ENCODE measurements at regions not wholly inside any gene's neighbourhood (a gene's known extent, or its start where the extent isn't known, plus 50 kb on each side); places are given as distances from the start of the nearest gene placed in this dataset.

DNA sequence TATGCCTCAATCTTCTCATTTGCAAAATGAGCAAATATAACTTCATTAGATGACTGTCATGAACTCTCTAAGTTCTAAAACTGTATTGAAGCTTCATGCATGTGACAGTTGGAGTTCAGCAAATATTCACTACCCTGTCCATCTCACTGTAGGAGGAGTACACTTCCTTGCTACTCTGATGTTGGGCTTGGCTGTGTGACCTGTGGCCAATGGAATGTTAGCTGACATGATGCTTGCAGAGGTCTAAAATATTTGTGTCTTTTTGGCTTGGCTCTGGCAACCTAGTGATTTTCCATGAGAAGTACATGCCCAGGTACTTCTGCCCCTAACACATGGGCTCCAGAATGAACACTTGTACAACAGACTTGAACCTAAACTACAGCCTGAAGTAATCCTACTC, 203.1 kb upstream of the ANKH start:
- DNase-seq = no peak

- no peak for DNase-seq
Measured at GRCh38 chr5:15073453-15073852, 201.9 kb upstream of the ANKH start.

GRCh38 chr5:15070907-15071306, 199.3 kb upstream of the ANKH start:
- DNase-seq = no peak

- DNase-seq = no peak
Measured at GRCh38 chr5:15069407-15069905, 197.9 kb upstream of the ANKH start.

DNA sequence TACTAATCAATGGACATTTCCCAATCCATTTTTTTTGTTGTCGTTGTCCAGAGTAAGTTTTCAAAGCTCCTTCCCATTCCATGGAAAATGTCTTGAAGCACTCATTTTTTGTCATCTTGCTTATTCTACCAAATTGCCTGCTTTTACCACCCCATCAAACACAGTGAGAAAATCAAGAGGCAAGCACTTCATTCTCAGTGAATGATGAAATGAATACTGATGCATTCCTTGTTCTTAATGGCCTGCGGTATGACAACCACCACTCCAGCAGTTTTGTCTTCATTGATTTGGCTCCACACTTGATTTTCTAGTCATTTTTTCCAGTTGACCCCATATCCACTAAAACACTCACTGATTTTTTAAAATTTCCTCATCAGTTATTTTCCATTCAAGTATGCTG, 193.5 kb upstream of the ANKH start:
- DNase-seq = no peak

- DNase-seq = no peak
Measured at GRCh38 chr5:15064396-15064795, 192.8 kb upstream of the ANKH start.

DNA sequence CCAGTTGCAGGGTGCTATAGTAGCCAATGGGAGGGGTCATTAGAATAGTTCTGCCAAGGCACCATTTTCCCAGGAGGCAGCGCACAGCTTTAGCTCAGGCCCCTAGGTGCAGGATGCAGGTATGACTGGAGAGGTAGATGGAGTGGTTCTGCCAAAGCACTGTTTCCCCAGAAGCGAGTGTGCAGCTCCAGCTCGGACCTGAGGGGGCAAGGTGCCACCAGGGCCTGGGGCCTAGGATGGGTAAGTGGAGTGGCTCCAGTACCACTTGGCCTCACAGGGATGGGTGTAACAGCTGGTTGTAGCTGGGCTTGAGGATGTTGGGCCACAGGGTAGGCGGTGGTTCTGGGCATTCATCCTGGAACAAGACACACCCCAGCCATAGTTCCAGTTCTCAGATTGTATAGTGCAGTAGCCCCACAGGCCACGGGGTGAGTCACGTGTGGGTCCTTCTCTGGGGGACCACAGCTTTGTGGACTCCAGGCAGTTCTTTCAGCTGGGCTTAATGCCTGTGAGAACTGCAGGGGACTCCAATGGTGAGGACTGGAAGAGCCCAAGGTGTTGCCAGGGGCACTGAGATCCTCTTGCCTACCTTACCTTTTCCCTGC, 185.5 kb upstream of the ANKH start:
- no peak for DNase-seq

- DNase-seq = no peak
Measured at GRCh38 chr5:15044521-15044920, 172.9 kb upstream of the ANKH start.

DNA sequence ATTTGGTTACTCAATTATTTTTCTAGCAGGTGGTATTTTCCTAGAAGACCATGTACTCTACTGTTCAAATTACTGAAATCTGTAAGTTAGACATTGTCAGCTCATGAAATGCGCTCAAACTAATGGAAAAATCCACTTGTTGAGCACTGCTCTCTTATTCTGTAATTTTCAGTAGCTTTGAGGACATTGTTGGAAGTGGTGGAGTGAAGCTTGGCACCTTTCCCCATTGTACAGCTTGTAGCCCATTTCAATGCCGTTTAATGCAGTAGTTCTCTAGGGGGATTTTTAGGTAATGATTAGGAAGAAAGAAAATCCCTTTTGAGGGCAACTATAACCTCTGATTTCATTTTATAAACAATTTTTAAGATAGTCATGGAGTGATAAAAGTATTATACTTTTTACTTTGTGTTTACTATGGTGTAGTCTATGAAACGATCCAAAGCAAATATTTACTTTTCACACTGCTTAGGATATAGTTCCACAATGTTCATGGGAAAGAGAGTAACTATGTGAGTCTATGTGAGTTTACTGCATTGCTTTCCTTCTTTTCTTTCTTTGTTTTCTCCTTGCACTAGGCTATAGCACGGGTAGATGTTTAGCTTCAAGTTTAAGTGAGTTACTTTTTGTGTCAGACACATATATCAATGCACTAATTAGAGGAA, 165.8 kb upstream of the ANKH start:
- no peak for DNase-seq

DNA sequence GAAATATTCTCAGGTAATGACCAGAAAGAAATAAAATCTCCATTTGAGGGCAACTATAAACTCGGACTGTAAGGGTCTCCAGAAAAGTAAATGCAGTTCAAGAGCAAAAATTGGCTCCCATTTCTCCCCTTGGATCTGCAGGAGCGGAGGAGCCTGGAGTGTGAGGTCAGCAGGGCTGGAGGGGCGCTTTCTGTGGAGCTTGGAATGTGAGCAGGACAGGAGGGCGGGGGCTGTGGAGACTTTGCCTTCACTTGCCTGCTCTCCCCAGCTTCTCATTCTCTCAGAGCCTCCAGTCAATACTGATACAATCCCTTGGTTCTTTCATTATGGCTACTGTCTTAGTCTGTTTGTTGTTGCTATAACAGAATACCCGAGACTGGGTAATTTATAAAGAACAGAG, 162.8 kb upstream of the ANKH start:
- DNase-seq = no peak

GRCh38 chr5:15031180-15031579, 159.6 kb upstream of the ANKH start:
- no peak for DNase-seq

- DNase-seq = no peak
Measured at GRCh38 chr5:15027764-15028163, 156.2 kb upstream of the ANKH start.

- DNase-seq = no peak
Measured at GRCh38 chr5:15026944-15027343, 155.4 kb upstream of the ANKH start.

- DNase-seq = no peak
Measured at GRCh38 chr5:15026011-15026893, 154.7 kb upstream of the ANKH start.

GRCh38 chr5:15023846-15024245, 152.3 kb upstream of the ANKH start:
- DNase-seq = no peak

DNA sequence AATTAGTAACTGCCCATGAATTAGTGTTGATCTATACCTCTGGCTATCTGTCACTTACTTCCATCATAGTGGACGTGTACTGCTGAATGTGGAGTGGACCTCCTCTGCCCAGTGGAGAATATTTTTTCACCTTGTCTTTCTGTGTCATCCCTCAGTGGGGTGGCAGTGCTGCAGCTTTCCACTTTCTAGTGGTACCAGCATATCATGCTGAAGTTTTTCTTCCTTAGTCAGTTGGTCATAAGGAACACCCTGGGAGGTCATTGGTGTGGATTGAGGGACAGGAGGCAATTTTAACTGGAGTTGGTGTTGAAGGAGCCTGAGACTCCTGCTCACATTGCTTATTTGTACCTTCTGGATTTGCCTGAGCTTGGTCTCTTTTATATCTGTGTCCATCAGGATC, 151.7 kb upstream of the ANKH start:
- DNase-seq = no peak

- DNase-seq = no peak
Measured at GRCh38 chr5:15021266-15022046, 149.9 kb upstream of the ANKH start.

- DNase-seq = no peak
Measured at GRCh38 chr5:15020736-15021135, 149.2 kb upstream of the ANKH start.

DNA sequence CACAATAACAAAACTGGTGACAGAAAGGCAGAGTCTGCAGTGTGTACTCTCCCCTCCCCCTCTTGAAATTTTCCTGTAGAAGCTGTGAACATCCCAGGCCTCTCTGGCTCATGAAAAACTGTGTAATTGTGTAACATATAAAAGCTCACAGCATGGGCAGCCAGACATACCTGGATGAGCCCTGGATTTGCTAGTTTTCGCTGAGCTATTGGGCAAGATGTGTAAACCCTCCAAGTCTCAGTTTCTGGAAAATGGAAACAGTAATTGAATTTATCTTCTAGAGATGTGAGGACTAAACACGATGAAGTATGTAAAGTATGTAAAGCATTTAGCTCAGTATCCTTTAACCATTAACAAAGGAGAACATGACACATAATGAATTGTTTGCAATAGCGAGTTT, 143.2 kb upstream of the ANKH start:
- no peak for DNase-seq

DNA sequence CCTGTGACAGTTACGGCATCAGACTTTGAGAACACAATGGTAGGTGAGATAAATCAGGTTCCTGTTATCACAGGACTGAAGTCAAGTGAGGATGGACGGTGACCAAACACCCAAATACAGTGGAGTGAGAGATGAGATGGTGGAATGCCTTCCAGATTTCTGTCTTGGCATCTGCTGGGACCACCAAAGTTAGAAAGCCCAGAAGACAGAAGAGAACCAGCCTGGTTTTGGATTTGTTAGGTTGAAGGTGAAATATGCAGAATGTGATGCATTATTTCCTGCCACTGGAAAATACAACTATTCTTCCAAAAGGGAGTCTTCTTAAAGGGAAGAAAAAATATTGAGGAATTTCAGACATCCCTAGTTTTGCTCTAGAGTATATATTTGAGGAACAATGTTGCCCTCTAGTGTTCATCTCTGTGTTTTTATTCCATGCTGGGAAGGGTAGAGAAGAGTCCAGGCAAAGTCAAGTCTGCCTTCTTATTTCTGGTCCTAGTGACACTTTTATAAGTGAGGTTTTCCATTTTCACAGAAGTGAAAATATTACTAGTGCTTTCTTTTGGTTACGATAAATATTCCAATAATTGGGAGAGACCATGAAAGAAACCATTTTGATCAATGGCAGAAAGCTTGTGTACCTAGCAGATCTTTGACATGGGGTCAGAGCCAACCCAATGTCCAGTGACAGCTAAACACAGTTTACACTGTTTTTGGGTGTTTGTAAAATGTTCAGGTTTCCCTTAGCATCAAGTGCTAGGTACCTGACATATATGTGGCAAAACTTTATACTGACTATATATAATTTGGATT, 142.3 kb upstream of the ANKH start:
- peak; percentile 84 to 90 for DNase-seq

DNA sequence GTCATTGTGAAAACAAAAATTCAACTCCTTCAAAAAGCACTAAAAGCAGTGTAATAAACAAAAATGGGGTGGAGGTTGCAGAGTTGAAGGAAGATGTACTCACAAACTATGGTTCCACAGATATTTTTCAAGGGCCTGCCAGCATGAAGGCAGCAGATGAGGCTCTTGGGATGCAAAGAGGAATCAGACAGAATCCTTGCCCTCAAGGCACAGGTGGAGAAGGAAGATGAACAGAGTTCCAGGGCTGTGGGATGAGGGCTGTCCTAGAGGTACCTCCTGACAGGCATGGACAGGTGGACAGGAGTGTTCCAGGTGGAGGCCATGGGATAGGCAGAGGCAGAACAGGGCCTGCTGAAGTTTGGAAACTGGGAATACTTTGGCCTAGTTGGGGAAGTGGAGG, 140.5 kb upstream of the ANKH start:
- DNase-seq = no peak

GRCh38 chr5:15010936-15011335, 139.4 kb upstream of the ANKH start:
- DNase-seq = no peak
